ENCODE measurements at regions not wholly inside any gene's neighbourhood (a gene's known extent, or its start where the extent isn't known, plus 50 kb on each side); places are given as distances from the start of the nearest gene placed in this dataset.

GRCh38 chr1:229941160-229941559 is 125.9 kb upstream of the GALNT2 start:
- no peaks in the 10 kb centered on the region for H3K79me2 ChIP-seq (ENCODE audit: low read length)
- no peak overlapping the region for H2AFZ ChIP-seq (ENCODE audit: low read depth, low read length)
- no peak overlapping the region for H3K4me3 ChIP-seq (ENCODE audit: low read length)
- no peaks in the 10 kb centered on the region for H3K9me3 ChIP-seq (ENCODE audit: insufficient read depth, low read length)
- peaks cover 42% of the 10 kb centered on the region for H3K27me3 ChIP-seq (ENCODE audit: low read depth, low read length)
- no peaks in the 10 kb centered on the region for H3K36me3 ChIP-seq (replicated peaks; ENCODE audit: low read depth, low read length)
- no peak overlapping the region for H3K9ac ChIP-seq (ENCODE audit: low read length)
- H3K27ac ChIP-seq (ENCODE audit: low read length), result no peak overlapping the region
- no peaks in the 10 kb centered on the region for H3K4me1 ChIP-seq (ENCODE audit: low read length)
- no peaks in the 10 kb centered on the region for H4K20me1 ChIP-seq (ENCODE audit: insufficient read depth, low read length)
- TF ChIP-seq CTCF (IDR thresholded peaks at IDR 0.05; ENCODE audit: low read depth, low read length), result no peak
- TF ChIP-seq EZH2phosphoT487 (IDR thresholded peaks at IDR 0.05; ENCODE audit: low read depth), result no peak
- no peak overlapping the region for H3K4me2 ChIP-seq (ENCODE audit: low read length)

DNA sequence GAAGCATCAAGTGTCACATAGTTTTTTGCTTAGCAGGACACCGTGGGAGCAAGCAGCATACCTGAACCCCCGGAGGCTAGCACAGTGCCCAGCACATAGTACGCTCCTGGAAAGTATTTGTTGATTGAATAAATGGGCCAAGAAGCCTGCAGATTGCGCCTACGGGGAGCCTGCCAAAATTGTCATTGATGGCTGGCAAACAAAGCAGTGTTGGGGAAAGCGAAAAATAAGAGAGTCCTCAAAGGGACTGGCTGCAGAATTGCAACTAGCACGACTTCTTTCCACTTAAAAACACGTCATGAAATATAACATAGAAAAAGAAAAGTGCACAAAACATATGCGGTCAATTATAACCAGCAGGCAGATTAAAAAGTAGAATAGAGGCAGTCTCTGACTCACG is 125.2 kb upstream of the GALNT2 start:
- Histone ChIP-seq H3K27me3 (ENCODE audit: low read depth, low read length) (peaks cover 46% of the 10 kb centered on the region), H3K9ac (ENCODE audit: low read length) (no peak overlapping the region)

DNA sequence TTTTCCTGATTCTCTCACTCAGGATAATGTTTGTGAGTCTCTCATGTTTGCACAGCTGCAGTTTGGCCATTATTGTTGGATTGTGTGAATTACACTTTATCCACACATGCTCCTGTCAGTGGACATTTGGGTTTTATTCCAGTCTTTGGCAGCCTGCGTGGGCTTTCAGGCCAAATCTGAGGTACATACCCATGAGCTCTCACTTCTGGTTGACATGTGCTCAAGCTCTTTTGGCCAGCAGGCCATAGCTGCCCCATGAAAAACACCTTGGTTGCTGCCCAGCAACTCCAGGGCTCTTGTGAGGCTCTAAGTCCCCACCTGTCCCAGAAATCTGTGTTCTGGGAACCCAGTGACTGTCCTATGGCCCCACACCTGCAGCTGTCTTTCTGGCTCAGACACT is 124.5 kb upstream of the GALNT2 start:
- no peaks in the 10 kb centered on the region for H4K20me1 ChIP-seq (ENCODE audit: insufficient read depth, low read length)
- H3K36me3 ChIP-seq (replicated peaks; ENCODE audit: low read depth, low read length), result no peaks in the 10 kb centered on the region
- H3K4me1 ChIP-seq (ENCODE audit: low read length), result no peaks in the 10 kb centered on the region
- no peak overlapping the region for H3K4me2 ChIP-seq (ENCODE audit: low read length)
- no peak overlapping the region for H3K4me3 ChIP-seq (ENCODE audit: low read length)
- H2AFZ ChIP-seq (ENCODE audit: low read depth, low read length), result no peak overlapping the region
- TF ChIP-seq EZH2phosphoT487 (IDR thresholded peaks at IDR 0.05; ENCODE audit: low read depth) (no peak), CTCF (IDR thresholded peaks at IDR 0.05; ENCODE audit: low read depth, low read length) (no peak)
- H3K27ac ChIP-seq (ENCODE audit: low read length), result no peak overlapping the region
- no peaks in the 10 kb centered on the region for H3K79me2 ChIP-seq (ENCODE audit: low read length)
- H3K9me3 ChIP-seq (ENCODE audit: insufficient read depth, low read length), result no peaks in the 10 kb centered on the region
- peaks cover 40% of the 10 kb centered on the region for H3K27me3 ChIP-seq (ENCODE audit: low read depth, low read length)
- H3K9ac ChIP-seq (ENCODE audit: low read length), result no peak overlapping the region

More for the DNA sequence above, 125.2 kb upstream of the GALNT2 start:
- Histone ChIP-seq H2AFZ (ENCODE audit: low read depth, low read length) (no peak overlapping the region), H3K79me2 (ENCODE audit: low read length) (no peaks in the 10 kb centered on the region), H3K4me1 (ENCODE audit: low read length) (no peaks in the 10 kb centered on the region), H3K9me3 (ENCODE audit: insufficient read depth, low read length) (no peaks in the 10 kb centered on the region), H3K4me2 (ENCODE audit: low read length) (no peak overlapping the region), H3K4me3 (ENCODE audit: low read length) (no peak overlapping the region), H3K36me3 (replicated peaks; ENCODE audit: low read depth, low read length) (no peaks in the 10 kb centered on the region), H3K27ac (ENCODE audit: low read length) (no peak overlapping the region), H4K20me1 (ENCODE audit: insufficient read depth, low read length) (no peaks in the 10 kb centered on the region)
- TF ChIP-seq EZH2phosphoT487 (IDR thresholded peaks at IDR 0.05; ENCODE audit: low read depth) (no peak), CTCF (IDR thresholded peaks at IDR 0.05; ENCODE audit: low read depth, low read length) (no peak)

DNA sequence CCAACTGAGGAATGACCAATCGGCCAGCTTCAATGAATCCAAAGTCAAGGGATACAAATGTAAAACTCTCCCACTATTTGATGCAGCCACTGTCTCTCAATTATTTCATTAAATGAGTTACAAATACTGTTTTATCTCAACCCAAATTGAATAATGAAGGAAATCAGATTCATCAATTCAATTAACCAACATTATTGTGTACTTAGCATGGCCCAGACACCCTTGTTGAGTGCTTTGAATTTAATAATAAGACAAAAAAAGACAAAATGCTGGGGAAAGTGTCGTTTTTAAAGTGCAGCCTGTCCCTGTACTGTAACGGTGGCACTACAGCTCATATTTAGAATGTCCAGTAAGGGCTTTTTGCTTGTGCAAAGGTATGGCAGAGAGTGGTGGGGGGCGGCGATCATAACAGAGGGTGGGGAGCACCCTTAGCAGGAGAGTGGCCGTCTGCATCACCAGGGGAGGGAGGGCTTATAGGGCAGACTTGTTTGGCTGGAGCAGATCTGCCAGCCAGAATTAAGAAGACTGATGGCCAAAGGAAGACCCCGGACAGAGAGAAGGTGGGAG is 123.8 kb upstream of the GALNT2 start:
- Histone ChIP-seq H3K4me2 (ENCODE audit: low read length) (no peak overlapping the region), H3K9ac (ENCODE audit: low read length) (no peak overlapping the region), H3K36me3 (replicated peaks; ENCODE audit: low read depth, low read length) (no peaks in the 10 kb centered on the region), H3K27ac (ENCODE audit: low read length) (no peak overlapping the region), H3K9me3 (ENCODE audit: insufficient read depth, low read length) (no peaks in the 10 kb centered on the region), H3K4me3 (ENCODE audit: low read length) (no peak overlapping the region), H2AFZ (ENCODE audit: low read depth, low read length) (no peak overlapping the region), H4K20me1 (ENCODE audit: insufficient read depth, low read length) (no peaks in the 10 kb centered on the region), H3K27me3 (ENCODE audit: low read depth, low read length) (peaks cover 45% of the 10 kb centered on the region), H3K4me1 (ENCODE audit: low read length) (no peaks in the 10 kb centered on the region), H3K79me2 (ENCODE audit: low read length) (no peaks in the 10 kb centered on the region)
- TF ChIP-seq CTCF (IDR thresholded peaks at IDR 0.05; ENCODE audit: low read depth, low read length) (no peak), EZH2phosphoT487 (IDR thresholded peaks at IDR 0.05; ENCODE audit: low read depth) (no peak)

Measured in OCI-LY3 (cell line).